PFSK-1 (cell line): ENCODE measurements at regions not wholly inside any gene's neighbourhood (a gene's known extent, or its start where the extent isn't known, plus 50 kb on each side); places are given as distances from the start of the nearest gene placed in this dataset.

Experiments used
- POLR2AphosphoS5 ChIP-seq: IDR thresholded peaks from 2 replicates; pipeline ENCODE4 v1.6.1; 2012; ENCODE audit warnings: low read depth, mild to moderate bottlenecking, control low read depth, low read length, moderate library complexity
- TAF1 ChIP-seq: IDR thresholded peaks from 2 replicates; pipeline ENCODE4 v1.6.1; 2012; ENCODE audit warnings: low read length, control low read depth, borderline replicate concordance; ENCODE audit not compliant: insufficient read depth
- TF ChIP-seq, protein P1 (sequence below), 2 experiments: IDR thresholded peaks; 2 replicates each; pipeline versions ENCODE4 v1.6.1 to v1.8.0; 2011 to 2012; ENCODE audit warnings: low read depth in 2 of 2, low read length in 2 of 2, control low read depth in 1 of 2, inconsistent platforms in 1 of 2, mild to moderate bottlenecking in 1 of 2, moderate library complexity in 1 of 2; ENCODE audit not compliant: insufficient read depth in 1 of 2

DNA sequence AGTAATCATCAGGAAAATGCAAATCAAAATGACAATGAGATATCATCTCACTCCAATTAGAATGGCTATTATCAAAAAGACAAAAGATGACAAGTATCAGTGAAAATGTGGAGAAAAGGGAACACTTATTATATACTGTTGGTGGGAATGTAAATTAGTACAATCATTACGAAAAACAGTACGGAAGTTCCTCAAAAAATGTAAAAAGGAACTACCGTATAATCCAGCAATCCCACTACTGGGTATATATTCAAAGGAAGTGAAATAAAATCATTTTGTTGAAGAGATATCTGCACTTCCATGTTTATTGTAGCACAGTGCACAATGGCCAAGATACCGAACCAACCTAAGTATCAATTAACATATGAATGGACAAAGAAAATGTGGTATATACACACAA, 52.4 kb upstream of the TEX51 start:
- TF ChIP-seq, protein P1, sequence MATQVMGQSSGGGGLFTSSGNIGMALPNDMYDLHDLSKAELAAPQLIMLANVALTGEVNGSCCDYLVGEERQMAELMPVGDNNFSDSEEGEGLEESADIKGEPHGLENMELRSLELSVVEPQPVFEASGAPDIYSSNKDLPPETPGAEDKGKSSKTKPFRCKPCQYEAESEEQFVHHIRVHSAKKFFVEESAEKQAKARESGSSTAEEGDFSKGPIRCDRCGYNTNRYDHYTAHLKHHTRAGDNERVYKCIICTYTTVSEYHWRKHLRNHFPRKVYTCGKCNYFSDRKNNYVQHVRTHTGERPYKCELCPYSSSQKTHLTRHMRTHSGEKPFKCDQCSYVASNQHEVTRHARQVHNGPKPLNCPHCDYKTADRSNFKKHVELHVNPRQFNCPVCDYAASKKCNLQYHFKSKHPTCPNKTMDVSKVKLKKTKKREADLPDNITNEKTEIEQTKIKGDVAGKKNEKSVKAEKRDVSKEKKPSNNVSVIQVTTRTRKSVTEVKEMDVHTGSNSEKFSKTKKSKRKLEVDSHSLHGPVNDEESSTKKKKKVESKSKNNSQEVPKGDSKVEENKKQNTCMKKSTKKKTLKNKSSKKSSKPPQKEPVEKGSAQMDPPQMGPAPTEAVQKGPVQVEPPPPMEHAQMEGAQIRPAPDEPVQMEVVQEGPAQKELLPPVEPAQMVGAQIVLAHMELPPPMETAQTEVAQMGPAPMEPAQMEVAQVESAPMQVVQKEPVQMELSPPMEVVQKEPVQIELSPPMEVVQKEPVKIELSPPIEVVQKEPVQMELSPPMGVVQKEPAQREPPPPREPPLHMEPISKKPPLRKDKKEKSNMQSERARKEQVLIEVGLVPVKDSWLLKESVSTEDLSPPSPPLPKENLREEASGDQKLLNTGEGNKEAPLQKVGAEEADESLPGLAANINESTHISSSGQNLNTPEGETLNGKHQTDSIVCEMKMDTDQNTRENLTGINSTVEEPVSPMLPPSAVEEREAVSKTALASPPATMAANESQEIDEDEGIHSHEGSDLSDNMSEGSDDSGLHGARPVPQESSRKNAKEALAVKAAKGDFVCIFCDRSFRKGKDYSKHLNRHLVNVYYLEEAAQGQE (IDR thresholded peaks at IDR 0.05; ENCODE audit: insufficient read depth in 1 of 2, low read depth in 2 of 2, low read length in 2 of 2), result no peak
- no peak for TF ChIP-seq POLR2AphosphoS5
- no peak for TF ChIP-seq TAF1
